NCI-H526 treated with DMSO at 0.1 percent for 48 hours (cell line): ENCODE measurements at regions not wholly inside any gene's neighbourhood (a gene's known extent, or its start where the extent isn't known, plus 50 kb on each side); places are given as distances from the start of the nearest gene placed in this dataset.

Experiments used
- DNase-seq: peaks from one replicate; lab custom pipeline; 2025; lab: John Stamatoyannopoulos, UW

GRCh38 chr6:106918115-106918514 is 56.4 kb downstream of the CD24 start:
- DNase-seq: no peak

- DNase-seq: no peak
Measured at GRCh38 chr6:106916891-106917290, 57.6 kb downstream of the CD24 start.

- no peak for DNase-seq
Measured at GRCh38 chr6:106913676-106914280, 60.8 kb downstream of the CD24 start.

DNA sequence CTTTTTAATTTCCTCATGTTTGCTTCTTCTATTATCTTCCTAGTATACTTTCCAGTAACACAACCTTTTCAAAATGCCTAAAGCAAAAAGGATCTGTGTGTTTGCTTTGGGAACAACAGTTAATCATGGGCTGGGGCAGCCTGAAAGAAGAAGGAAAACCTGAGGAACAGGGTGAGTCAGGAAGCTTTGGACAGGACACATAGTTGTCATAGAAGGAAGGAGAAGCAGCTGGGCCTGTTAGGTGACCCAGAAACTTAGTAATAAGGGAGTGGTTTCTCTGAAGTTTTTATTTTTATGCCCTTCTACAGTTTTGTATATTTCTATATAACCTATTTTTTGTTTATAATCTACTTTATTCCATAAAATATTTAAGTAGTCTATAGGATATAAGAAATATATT is 61.4 kb downstream of the CD24 start:
- DNase-seq: no peak

DNA sequence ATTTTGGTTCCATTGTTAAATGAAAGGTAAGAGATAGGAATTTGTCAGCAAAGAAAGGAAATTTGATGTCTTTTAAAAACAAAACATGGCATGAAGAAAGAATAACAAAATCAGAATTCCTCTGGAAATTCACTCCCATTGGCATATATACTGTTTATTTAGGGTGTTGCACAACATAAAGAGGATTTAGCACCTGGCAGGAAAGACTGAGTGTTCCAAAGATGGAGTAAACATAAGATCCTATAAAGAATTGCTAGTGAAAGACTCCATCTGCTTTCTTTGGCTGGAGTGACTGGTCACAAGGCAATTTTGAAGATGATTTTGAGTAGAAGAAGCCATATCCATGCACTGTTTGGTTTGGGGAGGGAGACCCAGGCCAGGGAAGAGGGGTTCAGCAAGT is 62.4 kb downstream of the CD24 start:
- no peak for DNase-seq

GRCh38 chr6:106910999-106911949 is 63.3 kb downstream of the CD24 start:
- no peak for DNase-seq

GRCh38 chr6:106908386-106908840 is 66.1 kb downstream of the CD24 start:
- DNase-seq: no peak

- DNase-seq: no peak
Measured at GRCh38 chr6:106907754-106908153, 66.8 kb downstream of the CD24 start.

- DNase-seq: no peak
Measured at GRCh38 chr6:106906232-106906631, 68.3 kb downstream of the CD24 start.

DNA sequence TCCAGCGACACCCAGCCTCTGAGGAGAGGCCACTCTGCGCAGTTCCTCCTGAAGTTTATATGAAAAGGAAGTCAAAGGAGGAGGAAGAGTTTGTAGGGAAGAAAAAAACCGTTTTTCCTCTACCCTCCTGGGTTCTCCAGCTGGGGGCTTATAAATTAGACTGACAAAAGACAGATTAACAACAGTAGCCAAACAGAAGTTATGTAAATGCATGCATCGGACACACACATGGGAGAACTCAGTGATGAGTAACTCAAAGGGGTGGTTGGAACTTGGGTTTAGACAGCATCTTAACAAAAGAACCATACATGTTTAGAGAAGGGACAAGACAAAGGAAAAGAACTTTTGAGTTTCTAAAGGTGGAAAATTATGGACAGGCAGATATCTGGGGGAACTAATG is 71.2 kb downstream of the CD24 start:
- DNase-seq: no peak

- no peak for DNase-seq
Measured at GRCh38 chr6:106901062-106901461, 73.5 kb downstream of the CD24 start.

- no peak for DNase-seq
Measured at GRCh38 chr6:106899697-106900096, 74.8 kb downstream of the CD24 start.

- no peak for DNase-seq
Measured at GRCh38 chr6:106897580-106897979, 76.9 kb downstream of the CD24 start.

DNA sequence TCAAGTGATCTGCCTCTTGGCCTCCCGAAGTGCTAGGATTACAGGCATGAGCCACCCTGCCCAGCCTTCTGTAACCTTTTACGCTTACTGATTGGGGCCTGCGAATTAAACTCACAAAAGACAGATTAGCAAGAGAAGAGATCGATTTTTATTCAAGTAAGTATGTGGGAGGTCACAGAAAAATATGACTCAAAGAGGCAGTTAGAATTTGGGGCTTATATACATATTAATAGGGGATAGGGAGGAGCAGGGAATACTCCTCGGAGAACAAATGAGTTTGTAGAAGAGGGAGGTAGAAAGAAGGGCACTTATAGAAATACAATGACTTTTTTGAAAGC is 78.9 kb downstream of the CD24 start:
- no peak for DNase-seq

DNA sequence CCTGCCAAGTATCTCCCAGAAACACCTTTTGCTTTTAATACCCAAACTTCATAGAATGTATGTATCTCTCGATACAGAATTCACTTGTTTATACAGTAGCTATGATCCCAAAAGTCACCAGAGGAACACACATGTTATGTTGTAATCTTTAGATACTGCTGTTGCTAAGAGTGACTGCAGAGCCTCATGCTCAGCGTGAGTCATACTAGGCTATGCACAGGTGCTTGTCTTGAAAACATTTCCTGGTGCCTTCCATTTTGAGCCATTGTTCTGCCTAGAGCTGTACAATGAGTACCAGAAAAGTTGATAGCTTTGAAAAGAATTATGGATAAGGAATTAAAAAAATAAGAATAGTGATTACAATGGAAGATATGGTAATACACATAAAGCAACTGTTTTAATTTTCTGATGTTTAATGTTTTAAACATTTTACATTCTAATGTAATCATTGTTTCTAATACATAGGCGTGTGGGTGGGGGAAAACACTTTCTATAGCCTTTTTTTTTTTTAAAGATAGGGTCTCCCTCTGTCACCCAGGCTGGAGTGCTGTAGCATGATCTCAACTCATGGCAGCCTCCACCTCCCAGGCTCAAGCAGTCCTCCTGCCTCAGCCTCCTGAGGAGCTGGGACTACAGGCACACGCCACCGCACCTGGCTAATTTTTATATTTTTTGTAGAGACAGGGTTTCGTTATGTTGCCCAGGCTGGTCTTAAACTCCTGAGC is 79.4 kb downstream of the CD24 start:
- no peak for DNase-seq

GRCh38 chr6:106892186-106892585 is 82.3 kb downstream of the CD24 start:
- DNase-seq: no peak

- no peak for DNase-seq
Measured at GRCh38 chr6:106890447-106890846, 84.1 kb downstream of the CD24 start.

- DNase-seq: no peak
Measured at GRCh38 chr6:106889692-106890091, 84.8 kb downstream of the CD24 start.

DNA sequence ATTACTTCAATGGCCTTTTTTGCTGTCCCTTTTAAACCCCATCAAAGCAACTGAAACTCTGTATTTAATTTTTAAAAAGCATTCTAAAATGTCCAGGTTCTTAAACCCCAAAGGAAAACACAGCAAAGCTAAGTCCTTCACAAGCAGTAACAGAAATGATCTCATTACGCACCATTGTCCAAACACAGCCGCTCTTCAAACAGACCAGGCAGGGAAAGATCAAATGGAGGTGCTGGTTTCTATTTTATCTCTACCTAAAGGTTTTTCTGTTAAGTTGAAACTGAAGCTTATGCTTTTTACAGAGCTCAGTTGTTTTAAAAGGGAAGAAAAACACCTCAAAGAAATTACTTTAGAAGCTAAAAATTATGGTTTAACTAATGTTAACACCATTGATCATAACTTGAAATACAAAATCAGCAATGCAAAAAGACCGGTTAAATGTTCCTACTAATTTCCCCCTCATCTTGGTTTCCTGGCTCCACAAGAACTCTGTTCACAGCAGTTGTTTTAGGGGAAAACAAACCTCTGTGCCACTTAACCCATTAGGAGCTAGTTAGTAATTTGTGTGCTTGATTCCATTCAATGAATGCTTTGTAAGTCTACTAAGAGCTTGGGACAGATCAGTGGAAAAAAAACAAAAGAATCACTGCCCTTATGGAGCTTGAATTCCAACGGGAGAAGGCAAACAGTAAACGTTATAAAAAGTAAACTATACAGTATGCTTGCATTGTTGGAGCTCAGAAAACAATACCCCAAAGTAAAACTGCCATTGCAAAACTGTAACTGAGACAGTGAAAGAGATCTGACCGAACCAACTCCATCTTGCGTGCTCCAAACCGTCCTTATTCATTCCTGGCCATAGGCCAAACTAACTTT is 87.4 kb downstream of the CD24 start:
- DNase-seq: no peak

- DNase-seq: no peak
Measured at GRCh38 chr6:106886081-106886843, 88.3 kb downstream of the CD24 start.

DNA sequence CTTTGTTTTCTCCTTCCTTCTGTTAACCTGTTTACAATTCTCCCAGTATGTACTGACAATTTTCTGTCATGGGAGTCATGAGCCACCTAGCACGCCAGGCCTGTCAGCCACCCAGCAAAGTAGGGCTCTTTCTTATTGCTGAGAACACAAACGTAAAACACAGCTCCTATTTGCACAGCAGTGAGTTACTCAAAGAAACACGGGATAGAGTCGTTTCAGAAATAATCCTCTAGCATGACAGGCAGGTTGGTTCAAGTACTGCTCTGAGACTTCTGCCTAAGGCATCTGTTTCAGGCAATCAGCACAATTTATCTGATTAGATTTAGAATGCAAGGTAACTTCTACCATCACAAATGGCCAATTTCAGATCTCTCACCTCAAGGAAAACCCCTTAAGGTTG is 88.8 kb downstream of the CD24 start:
- DNase-seq: no peak
